ENCODE measurements at regions not wholly inside any gene's neighbourhood (a gene's known extent, or its start where the extent isn't known, plus 50 kb on each side); places are given as distances from the start of the nearest gene placed in this dataset.
A peak's percentile ranks its signal among the peaks of the same experiment; 100 is the strongest.
"Not testable (repeated sequence)": the region's sequence is repeated elsewhere in the genome, so short reads cannot be mapped to it uniquely, and the experiment has no call there.

DNA sequence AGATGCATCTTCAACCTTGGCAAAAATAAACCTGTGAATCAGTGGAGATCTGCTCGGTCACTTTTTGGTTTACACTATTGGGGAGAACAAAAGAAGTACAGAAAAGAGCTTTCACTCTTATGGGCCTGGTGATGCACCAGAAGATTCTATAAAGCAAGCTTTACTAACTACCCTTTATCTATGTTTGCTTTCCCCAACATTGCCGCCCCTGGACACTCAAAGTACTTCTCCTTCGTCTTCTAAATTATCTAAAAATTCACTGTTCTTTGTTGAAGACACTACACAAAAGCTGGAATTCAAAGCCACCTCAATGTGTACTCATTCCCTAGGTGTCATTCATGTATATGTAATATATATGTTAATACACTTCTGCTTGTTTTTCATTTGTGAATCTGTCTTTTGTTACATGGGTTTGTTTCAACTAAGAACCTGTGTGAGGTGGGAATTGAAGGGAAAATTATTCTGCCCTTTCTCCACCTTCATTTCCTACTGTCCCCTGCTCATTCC lies 97.9 kb upstream of the BTN3A2 start:
- DNase-seq: no peak

DNA sequence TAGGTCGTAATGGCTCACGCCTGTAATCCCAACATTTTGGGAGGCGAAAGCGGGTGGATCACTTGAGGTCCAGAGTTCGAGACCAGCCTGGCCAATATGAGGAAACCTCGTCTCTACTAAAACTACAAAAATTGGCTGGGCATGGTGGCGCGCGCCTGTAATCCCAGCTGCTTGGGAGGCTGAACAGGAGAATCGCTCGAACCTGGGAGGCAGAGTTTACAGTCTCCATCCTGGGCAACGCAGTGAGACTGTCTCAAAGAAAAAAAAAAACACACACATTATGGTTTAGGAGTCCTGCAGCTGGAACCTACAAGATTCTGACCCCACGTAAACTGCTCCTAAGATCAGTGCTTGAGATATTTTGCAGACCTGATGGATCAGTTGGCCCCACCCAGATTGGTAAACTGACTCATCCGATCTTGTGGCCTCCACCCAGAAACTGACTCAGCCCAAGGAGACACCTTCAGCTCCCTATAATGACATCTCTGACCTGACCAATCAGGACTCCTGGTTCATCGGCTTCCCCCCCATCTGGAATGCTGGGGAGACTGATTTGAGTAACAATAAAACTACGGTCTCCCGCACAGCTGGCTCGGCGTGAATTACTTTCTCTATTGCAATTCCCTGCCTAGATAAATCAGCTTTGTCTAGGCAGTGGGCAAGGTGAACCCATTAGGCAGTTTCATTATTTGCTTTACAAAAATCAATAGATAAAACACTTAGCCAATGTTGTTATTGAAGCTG lies 96.2 kb upstream of the BTN3A2 start:
- DNase-seq: peak; percentile 62

DNA sequence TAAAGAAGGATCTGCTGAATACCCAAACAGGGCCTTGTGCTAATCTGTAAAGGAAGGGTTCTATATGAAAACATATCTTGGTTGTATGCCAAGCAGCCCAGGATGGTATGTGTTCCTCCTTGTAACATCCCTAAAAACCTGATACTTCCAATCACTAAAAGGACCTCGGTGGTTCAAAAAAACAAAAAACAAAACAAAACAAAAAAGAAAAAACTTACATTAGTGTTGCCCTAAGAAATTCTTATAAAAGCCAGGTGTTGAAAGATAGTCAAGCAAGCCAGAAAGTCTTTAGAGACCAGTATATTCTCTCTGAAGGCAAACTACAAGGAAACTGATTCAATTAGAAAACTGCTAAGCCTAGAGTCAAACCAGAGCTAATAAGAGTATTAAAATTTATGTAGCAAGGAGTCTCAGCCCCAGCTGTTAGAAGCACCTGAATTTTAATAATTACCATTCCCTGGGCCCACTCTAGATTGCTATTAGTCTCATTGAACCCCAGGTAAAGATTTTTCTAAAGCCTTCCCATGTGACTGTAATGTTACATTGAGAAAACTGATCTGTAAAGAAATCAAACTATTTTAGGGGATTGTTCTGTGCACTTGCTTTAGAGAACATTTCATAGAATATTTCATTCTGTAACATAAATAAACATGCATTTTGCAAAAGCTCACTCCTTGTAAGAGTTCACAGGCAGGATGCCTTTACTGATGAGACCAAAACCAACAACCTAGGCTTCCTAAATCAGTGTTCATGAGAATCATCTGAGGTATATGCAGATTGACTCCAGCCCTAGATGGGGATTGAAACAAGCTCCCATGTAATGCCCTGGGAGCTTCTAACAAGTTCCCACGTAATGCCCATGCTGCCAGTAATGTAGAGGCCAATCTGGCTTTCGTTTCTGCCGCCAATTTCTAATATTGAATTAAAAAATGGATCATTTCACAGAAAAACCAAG lies 95.2 kb upstream of the BTN3A2 start:
- peak; percentile 74 for DNase-seq

DNA sequence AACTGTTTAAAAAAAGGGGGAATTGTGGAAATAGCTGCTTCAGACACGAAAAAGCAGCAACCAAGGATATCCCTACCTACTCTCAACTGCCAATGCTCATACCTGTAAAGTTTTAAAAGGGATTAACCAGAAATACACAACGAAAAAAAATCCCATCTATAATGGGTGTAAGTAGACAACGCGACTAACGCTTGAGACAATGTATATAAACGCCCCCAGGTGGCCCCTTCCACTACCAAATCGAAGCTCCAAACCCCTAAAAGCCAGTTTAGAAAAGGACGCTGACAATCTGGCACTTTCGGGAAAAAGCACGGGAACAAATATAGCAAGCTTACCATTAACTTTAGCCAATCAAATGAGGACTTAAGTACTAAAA lies 94.5 kb upstream of the BTN3A2 start:
- DNase-seq: peak; percentile 79

DNA sequence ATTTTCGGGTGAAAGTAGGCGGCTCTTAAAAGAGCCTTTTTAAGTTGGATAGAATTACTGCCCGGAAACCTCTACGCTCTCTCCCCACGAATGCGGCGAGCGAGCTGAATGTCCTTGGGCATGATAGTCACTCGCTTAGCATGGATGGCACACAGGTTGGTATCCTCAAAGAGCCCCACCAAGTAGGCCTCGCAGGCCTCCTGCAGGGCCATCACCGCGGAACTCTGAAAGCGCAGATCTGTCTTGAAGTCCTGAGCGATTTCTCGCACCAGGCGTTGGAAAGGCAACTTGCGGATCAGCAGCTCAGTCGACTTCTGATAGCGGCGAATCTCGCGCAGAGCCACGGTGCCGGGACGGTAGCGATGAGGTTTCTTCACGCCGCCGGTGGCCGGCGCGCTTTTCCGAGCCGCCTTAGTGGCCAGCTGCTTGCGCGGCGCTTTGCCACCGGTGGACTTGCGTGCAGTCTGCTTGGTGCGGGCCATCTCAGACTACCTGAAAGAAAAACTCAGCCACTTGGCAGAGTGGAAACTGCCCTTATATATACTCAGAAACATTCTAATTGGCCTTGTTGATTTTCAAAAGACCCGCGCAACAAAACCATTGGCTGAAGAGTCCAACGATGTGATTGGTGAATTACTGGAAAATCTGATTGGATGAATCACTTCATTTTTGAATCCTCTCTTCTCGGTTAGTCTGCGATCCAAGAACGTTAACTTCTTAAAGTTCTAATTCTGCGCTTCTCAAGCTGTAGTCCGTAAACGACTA lies 93.9 kb upstream of the BTN3A2 start:
- peak; percentile 98 for DNase-seq

DNA sequence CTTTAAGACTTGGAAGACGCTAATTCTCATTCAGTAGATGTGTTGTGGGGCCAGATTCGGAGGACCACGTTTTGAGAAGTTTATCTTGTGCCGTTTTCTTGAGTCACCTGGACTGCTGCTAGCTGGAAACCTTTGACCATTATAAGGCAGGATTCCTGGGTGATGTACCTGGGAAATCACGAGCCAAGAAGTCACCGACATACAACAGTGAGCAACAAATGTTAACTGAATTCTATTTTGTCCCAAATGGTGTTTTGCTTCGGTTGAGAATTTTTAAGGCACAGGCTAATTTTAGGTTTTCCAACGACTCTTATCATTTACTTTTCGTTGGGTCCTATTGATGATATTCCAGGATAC lies 93.4 kb upstream of the BTN3A2 start:
- peak; percentile 76 for DNase-seq

DNA sequence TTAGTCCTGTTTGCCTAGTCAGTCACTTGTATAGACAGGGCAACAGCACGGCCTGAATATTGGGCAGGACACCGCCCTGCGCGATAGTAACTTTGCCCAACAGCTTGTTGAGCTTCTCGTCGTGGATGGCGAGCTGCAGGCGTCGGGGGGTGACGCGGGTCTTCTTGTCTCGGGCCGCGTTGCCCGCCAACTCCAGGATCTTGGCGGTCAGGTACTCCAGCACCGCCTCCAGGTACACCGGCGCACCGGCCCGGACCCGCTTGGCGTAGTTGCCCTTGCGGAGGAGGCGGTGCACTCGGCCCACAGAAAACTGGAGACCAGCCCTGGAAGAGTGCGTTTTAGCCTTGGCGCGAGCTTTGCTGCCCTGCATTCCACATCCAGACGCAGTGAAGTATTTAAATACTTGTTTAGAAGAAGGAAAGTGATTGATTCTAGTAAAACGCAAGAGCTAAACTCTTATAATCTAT lies 92.8 kb upstream of the BTN3A2 start:
- DNase-seq: peak; percentile 76

DNA sequence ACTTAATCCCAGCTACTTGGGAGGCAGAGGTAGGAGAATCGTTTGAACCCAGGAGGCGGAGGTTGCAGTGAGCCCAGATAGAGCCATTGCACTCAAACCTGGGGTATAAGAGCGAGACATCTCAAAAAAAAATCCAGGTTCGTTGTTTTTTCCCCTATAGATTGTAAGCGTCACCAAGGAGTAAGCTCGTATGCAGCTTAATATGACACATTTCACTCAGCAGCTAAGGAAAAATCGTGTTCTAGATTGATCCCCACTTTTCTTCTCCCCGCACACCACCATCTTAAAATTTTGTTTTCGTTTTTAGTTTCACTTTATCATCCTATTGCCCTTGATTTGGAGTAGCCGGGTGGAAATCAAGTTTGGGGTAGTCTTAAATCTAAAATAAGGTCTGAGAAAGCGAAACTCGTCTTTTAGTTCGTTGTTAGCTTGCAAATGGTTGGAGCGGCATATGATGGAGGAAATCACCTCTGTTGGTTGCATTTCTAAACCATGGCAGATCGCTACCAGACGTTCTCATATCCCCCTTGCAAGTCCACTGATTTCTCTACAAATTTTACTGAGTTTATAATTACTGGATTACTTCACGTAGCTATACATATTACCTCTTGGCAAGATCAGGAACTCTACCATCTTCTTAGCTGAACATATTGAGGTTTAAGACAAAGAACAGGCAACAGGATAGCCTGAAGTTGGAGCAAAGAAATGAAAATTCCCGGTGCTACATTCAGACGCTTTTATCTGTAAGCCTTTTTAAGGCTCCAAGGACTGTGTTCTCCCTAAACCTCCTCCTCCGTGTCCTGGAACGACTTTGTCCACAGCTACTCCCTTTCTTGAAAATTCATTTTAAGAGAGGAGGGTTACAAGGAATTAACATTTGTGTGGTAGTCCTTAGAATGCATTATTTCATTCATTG lies 91.1 kb upstream of the BTN3A2 start:
- DNase-seq: peak; percentile 77

DNA sequence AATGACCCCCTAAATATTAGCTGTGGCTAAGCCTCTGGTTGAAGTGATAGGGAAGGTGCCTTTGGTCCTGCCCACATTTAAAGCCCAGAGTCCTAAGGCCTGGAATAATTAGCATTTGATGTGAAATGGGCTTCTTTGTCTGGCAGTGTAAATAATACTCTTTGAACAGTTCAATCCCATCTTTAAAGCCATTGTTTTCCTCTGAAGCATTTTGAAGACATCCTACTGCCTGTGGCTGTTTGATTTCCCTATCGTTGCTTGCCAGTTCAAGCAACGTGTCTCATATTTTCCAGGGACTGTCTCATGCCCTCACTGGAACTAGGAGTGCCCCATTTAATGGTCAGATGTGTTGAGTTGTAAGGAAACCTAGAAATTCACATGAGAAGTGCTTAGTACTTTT lies 89.3 kb upstream of the BTN3A2 start:
- DNase-seq: peak; percentile 60

DNA sequence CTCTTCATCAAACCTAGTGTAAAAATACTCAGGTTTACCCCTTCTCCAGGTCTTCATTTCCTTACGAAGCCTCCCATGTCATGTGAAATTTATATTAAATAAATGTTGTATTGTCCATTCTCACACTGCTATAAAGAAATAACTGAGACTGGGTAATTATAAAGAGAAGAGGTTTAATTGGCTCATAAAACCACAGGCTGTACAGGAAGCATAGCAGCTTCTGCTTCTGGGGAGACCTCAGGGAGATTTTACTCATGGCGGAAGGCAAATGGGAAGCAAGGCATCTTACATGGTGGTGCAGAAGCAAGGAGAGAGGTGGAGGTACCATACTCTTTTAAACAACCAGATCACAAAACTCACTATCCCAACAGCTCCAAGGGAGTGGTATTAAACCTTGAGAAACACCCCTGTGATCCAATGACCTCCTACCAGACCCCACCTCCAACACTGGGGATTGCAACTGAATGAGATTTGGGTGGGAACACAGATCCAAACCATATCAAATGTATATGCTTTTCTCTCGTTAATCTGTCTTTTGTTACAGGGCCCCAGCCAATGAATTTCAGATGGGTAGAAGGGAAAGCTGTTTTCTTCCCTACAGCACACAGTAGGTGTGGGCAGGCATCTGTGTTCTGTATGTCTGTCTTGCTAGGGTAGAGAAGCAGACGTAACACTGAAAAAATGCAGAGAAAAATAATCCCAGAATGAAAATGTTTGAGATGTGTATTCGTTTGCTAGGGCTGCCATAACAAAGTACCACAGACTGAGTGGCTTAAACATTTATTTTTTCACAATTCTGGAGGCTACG lies 88.0 kb upstream of the BTN3A2 start:
- no peak for DNase-seq

DNA sequence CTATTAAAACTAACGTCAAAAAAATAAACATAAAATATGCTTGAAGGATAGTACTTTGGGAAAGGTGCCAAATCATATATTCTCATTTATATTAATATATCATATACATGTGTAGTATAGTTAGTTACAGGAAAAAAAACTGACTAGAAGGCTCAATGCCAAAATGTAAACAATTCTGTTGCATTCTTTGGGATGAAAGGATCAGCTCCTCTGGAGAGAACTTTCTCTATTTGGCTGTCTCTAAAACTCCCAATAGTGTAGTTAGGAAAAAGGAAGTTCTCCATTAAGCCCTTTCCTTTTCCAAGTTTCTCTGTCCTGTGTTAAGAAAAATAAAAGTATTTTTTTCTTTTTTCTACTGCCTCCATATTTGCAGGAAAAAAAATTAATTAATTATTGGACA lies 86.5 kb upstream of the BTN3A2 start:
- no peak for DNase-seq

DNA sequence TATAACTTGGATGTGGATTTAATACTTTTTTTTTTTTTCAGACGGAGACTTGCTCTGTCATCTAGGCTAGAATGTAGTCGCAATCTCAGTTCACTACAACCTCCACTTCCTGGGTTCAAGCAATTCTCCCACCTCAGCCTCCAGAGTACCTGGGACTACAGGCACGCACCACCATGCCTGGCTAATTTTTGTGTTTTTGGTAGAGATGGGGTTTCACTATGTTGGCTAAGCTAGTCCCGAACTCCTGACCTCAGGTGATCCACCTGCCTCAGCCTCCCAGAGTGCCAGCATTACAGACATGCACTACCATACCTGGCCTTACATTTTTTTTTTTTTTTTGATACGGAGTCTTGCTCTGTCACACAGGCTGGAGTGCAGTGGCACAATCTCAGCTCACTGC lies 85.6 kb upstream of the BTN3A2 start:
- DNase-seq: not testable (repeated sequence)

DNA sequence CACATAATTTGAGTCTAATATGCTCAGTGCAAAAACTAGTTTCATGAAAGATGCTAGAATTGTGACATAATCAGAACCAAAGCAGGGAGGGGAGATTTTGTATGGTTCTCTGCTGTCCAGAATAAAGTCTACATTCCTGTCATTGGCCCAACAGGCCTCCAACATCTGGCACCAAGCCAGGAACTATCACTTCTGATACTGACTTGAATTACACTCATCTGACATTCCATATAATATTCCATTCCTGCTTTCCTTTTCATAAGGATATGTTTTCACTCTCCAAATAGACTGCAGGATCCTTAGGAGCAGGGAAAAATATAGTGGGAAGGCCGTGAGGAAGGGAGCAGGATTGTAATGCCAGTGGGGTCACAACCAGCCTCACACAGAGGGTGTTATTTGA lies 84.6 kb upstream of the BTN3A2 start:
- peak; percentile 33 for DNase-seq

DNA sequence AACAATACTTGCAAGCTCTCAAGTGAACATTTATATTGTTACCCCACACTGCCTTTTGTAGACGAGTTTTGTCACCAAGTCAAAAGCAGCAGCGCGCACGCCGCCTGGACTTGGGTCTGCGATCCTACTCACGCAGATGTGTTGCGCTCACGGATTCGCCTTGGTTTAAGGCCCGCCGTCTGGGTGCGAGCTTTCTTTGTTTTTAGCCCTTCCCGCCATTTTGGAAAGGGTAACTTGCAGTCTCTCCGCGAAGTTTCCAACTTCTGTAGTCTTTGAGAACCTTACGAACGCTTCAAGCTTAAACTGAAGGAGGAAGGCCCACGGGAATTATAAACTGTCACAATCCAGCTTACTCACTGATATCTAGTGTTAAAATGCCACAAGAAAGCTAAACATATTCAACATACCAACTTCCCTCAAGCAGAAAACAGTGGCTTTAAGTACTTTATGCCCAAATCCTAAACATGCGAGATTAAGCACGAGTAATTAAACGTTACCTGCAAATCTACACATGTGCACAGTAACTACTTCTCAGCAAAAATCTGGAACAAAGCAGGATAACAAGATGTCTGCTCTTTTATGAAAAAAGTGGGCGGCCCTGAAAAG lies 80.4 kb upstream of the BTN3A2 start:
- peak; percentile 89 for DNase-seq

DNA sequence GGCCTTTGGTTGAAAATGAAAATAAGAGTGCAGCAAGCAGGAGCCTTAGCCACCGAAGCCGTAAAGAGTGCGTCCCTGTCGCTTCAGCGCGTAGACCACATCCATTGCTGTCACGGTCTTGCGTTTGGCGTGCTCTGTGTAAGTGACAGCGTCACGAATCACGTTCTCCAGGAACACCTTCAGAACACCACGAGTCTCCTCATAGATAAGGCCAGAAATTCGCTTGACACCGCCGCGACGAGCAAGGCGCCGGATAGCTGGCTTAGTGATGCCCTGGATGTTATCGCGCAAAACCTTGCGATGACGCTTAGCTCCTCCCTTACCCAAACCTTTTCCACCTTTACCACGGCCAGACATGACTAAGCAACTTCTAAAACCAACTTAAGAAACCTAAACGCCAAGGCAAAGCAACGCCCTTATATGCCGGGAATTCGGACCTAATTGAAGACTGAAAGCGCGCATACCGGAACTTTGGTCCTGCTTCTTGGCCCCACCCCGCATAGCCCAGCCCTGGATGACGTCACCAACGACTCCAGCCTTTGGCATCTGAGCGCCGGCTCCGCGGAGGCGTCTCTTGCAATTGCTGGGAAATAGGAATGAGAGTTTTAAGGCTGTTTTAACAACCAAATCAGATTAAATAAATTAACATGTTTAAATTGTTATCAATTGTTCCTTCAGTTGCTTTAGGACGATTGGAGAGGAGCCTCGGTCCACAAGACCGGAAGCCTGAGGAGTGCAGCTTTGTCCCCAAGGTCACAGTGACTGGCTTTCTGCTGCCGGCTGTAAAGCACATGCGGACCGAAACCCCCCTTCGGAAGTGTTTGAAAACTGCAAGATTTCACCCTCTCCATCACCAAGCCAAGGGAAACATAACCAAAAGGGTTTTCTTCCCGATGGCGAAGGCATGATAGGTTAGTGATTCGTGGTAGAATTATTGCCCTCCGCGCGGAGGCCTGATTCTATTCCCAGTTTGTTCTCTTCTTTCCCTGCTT lies 79.6 kb upstream of the BTN3A2 start:
- DNase-seq: peak; percentile 99

DNA sequence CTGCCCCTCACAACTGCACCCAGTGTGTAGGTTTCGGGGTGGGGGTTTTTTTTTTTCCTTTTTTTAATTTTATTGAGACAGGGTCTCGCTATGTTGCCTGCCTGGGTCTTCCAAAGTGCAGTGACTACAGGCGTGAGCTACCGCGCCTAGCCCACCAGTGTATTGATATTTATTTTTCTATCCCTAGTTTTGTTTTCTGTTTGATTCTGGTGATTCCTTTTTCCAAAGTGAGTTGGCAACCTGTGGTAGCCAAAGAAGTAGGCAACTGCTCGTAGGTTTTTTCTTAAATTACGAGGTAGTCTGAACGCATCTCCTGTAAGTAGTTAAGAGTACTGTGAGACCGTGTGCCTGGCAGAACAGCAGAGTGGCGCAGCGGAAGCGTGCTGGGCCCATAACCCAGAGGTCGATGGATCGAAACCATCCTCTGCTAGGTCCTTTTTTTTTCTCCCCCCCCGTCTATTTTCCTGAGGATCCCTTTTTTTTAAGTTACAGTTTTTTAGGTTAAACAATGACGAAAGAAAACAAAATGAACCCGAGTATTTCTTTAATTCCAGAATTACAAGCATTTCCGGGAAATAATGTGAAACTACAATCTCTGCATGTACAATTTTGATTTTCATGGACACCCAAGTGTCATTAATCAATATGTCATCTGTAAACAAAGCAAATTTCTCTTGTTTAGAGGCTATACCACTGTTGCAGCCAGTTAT lies 78.7 kb upstream of the BTN3A2 start:
- DNase-seq: peak; percentile 68

DNA sequence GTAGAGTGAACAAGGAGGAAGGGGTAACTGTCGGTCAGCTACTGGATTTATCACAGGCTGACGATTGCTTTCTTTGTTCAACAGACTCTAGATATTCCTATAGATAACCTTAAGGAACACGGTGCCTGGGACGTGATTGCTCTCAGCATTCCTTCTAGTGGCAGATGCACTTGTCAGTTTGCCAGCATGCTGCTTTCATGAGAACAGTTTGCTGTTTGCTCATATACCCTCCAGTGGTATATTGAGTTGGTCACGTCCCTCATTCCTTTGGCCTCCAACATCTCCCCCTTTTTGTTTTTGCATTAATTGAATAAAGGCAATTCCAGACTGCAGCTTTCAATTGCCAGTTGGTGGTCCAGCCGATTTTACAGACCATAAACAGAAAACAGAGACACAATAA lies 76.8 kb upstream of the BTN3A2 start:
- DNase-seq: no peak

DNA sequence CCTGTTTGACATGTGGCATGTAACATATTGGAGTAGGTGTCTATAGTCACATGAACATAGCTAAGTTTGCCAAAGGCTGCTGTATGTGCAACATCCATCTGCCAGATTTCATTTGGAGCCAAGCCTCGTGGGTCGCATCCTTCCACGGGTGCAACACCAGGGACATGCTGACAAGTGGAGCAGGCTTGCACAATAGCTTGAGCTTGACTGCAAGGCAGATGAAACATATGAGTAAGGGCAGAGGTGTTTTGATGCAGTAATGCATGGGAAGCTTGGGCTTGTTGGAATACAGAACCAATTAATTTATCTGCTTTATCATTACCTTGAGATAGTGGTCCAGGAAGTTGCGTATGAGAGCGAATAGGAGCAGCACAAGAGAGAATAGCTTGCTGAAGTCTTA lies 74.1 kb upstream of the BTN3A2 start:
- DNase-seq: no peak

DNA sequence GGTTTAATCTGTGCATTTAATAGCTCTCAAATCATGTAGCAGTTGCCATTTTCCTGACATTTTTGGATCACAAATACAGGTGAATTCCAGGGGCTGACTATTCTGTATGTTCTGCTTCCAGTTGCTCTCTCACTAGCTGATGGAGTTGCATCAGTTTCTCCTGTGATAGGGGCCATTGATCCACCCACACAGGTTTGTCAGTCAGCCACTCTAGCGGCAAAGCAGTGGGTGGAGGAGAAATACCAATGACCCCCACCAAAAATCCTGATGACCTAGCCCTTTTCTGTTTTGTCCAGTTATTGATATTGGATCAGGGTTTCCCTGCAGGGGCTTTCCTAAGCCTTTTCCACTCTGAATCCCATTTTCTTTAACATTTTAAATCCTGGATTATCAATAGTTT lies 72.3 kb upstream of the BTN3A2 start:
- no peak for DNase-seq

Data from NCI-H69 (cell line).